ENCODE measurements at regions not wholly inside any gene's neighbourhood (a gene's known extent, or its start where the extent isn't known, plus 50 kb on each side); places are given as distances from the start of the nearest gene placed in this dataset.

- H3K27ac ChIP-seq (ENCODE audit: insufficient read length, low read depth, low read length), result no peak overlapping the region
- no CpG with 5 or more reads among the region's 6 CpGs for WGBS (ENCODE audit: extremely low coverage, insufficient read length, low lambda C conversion rate)
Observed at GRCh38 chr4:134070174-134070573, 131.4 kb downstream of the PABPC4L start.

More at GRCh38 chr4:134070174-134070573, 131.4 kb downstream of the PABPC4L start:
- Histone ChIP-seq H3K56ac (ENCODE audit: insufficient read length, low read depth, low read length) (no peak overlapping the region), H3K4me1 (ENCODE audit: insufficient read depth, low read length) (no peaks in the 10 kb centered on the region; the same call in 1 of the 2 replicates), H2BK15ac (ENCODE audit: low read depth, low read length) (no peak overlapping the region), H3T11ph (ENCODE audit: low read length) (no peak overlapping the region), H4K20me1 (ENCODE audit: control insufficient read depth, insufficient read depth, insufficient read length) (no peaks in the 10 kb centered on the region), H4K5ac (ENCODE audit: insufficient read length, low read depth, low read length) (no peak overlapping the region), H3K23ac (ENCODE audit: insufficient read length, low read depth, low read length) (no peak overlapping the region), H3K4ac (ENCODE audit: low read depth, low read length) (no peak overlapping the region), H3K4me2 (ENCODE audit: insufficient read depth, insufficient read length, low read length) (no peak overlapping the region), H2BK12ac (ENCODE audit: insufficient read length, low read depth, low read length) (no peak overlapping the region), H3K79me2 (ENCODE audit: insufficient read depth, low read length) (no peaks in the 10 kb centered on the region), H3K23me2 (ENCODE audit: insufficient read length, low read depth, low read length, poor library complexity, severe bottlenecking) (no peaks in the 10 kb centered on the region), H2BK5ac (ENCODE audit: insufficient read length, low read length) (no peak overlapping the region), H3K18ac (ENCODE audit: insufficient read length, low read depth, low read length) (no peak overlapping the region), H3K27me3 (ENCODE audit: insufficient read depth, low read length) (no peaks in the 10 kb centered on the region), H2BK120ac (ENCODE audit: low read depth, low read length, poor library complexity, severe bottlenecking) (no peak overlapping the region), H2AFZ (ENCODE audit: low read length) (no peak overlapping the region), H4K91ac (ENCODE audit: insufficient read length, low read depth, low read length) (no peak overlapping the region), H3K9me3 (ENCODE audit: control insufficient read depth, low read depth, low read length) (no peaks in the 10 kb centered on the region), H3K9ac (ENCODE audit: extremely low read depth, insufficient read length, low read length) (no peak overlapping the region), H3K79me1 (ENCODE audit: insufficient read depth, low read depth, low read length, poor library complexity, severe bottlenecking) (no peaks in the 10 kb centered on the region), H3K14ac (ENCODE audit: insufficient read depth, low read length) (no peak overlapping the region), H2AK5ac (ENCODE audit: insufficient read length, low read length) (no peak overlapping the region), H4K8ac (replicated peaks; ENCODE audit: insufficient read length, low read depth, low read length) (no peak overlapping the region), H2BK20ac (ENCODE audit: low read depth, low read length, poor library complexity, severe bottlenecking) (no peak overlapping the region)
- H3K27me3 Mint-ChIP-seq (ENCODE audit: low read depth), result no peaks in the 10 kb centered on the region
- peaks cover 0 to 10% (median 0%) of the 10 kb centered on the region in 3 experiments; a peak in 4 of 7 replicates for H3K36me3 Mint-ChIP-seq (ENCODE audit: insufficient read depth in 1 of 3, low read depth in 3 of 3)
- no peak for DNase-seq
- H3K4me3 Mint-ChIP-seq, result no peak overlapping the region
- H3K9me3 Mint-ChIP-seq, result peaks cover 0 to 5% of the 10 kb centered on the region in 2 experiments; a peak in 2 of 5 replicates
- no peak overlapping the region; a peak in 1 of 7 replicates for H3K27ac Mint-ChIP-seq
- TF ChIP-seq, protein P1, sequence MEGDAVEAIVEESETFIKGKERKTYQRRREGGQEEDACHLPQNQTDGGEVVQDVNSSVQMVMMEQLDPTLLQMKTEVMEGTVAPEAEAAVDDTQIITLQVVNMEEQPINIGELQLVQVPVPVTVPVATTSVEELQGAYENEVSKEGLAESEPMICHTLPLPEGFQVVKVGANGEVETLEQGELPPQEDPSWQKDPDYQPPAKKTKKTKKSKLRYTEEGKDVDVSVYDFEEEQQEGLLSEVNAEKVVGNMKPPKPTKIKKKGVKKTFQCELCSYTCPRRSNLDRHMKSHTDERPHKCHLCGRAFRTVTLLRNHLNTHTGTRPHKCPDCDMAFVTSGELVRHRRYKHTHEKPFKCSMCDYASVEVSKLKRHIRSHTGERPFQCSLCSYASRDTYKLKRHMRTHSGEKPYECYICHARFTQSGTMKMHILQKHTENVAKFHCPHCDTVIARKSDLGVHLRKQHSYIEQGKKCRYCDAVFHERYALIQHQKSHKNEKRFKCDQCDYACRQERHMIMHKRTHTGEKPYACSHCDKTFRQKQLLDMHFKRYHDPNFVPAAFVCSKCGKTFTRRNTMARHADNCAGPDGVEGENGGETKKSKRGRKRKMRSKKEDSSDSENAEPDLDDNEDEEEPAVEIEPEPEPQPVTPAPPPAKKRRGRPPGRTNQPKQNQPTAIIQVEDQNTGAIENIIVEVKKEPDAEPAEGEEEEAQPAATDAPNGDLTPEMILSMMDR (conservative IDR thresholded peaks at IDR 0.05), result no peak
- H3K4me1 Mint-ChIP-seq, result peaks cover 0 to 4% of the 10 kb centered on the region in 2 experiments; a peak in 1 of 4 replicates

All from H9 (cell line).